ENCODE measurements at regions not wholly inside any gene's neighbourhood (a gene's known extent, or its start where the extent isn't known, plus 50 kb on each side); places are given as distances from the start of the nearest gene placed in this dataset.

- TF ChIP-seq, protein P1, sequence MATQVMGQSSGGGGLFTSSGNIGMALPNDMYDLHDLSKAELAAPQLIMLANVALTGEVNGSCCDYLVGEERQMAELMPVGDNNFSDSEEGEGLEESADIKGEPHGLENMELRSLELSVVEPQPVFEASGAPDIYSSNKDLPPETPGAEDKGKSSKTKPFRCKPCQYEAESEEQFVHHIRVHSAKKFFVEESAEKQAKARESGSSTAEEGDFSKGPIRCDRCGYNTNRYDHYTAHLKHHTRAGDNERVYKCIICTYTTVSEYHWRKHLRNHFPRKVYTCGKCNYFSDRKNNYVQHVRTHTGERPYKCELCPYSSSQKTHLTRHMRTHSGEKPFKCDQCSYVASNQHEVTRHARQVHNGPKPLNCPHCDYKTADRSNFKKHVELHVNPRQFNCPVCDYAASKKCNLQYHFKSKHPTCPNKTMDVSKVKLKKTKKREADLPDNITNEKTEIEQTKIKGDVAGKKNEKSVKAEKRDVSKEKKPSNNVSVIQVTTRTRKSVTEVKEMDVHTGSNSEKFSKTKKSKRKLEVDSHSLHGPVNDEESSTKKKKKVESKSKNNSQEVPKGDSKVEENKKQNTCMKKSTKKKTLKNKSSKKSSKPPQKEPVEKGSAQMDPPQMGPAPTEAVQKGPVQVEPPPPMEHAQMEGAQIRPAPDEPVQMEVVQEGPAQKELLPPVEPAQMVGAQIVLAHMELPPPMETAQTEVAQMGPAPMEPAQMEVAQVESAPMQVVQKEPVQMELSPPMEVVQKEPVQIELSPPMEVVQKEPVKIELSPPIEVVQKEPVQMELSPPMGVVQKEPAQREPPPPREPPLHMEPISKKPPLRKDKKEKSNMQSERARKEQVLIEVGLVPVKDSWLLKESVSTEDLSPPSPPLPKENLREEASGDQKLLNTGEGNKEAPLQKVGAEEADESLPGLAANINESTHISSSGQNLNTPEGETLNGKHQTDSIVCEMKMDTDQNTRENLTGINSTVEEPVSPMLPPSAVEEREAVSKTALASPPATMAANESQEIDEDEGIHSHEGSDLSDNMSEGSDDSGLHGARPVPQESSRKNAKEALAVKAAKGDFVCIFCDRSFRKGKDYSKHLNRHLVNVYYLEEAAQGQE (IDR thresholded peaks at IDR 0.05; ENCODE audit: borderline replicate concordance): no peak
- TF ChIP-seq MXI1 (conservative IDR thresholded peaks at IDR 0.05; ENCODE audit: poor library complexity, severe bottlenecking): no peak
- no peak for TF ChIP-seq RAD21 (conservative IDR thresholded peaks at IDR 0.05)
- TF ChIP-seq SMC3 (conservative IDR thresholded peaks at IDR 0.05; ENCODE audit: poor library complexity): no peak
- no peak for TF ChIP-seq EZH2 (IDR thresholded peaks at IDR 0.05; ENCODE audit: borderline replicate concordance, insufficient read depth, low read length, poor library complexity, severe bottlenecking)
- no peak for TF ChIP-seq EP300 (conservative IDR thresholded peaks at IDR 0.05; ENCODE audit: poor library complexity, severe bottlenecking)
- TF ChIP-seq TAF1 (IDR thresholded peaks at IDR 0.05; ENCODE audit: low read depth): no peak
- no peak for TF ChIP-seq POLR2AphosphoS5 (IDR thresholded peaks at IDR 0.05)
- H2AFZ ChIP-seq (ENCODE audit: low read depth, low read length): no peak overlapping the region
- no peaks in the 10 kb centered on the region for H3K79me2 ChIP-seq (replicated peaks; ENCODE audit: insufficient read depth, low read length)
- H3K9me2 ChIP-seq (ENCODE audit: insufficient read depth, low read length): no peaks in the 10 kb centered on the region
- no peaks in the 10 kb centered on the region for H3K27me3 ChIP-seq (ENCODE audit: insufficient read depth, low read depth, low read length)
- no peaks in the 10 kb centered on the region for H4K20me1 ChIP-seq (ENCODE audit: insufficient read depth)
- H3F3A ChIP-seq (ENCODE audit: insufficient read depth, low read length, poor library complexity, severe bottlenecking): no peaks in the 10 kb centered on the region
- H3K9me3 ChIP-seq (ENCODE audit: low read length): no peaks in the 10 kb centered on the region
- no peak overlapping the region for H3K4me3 ChIP-seq (ENCODE audit: low read length)
- H3K36me3 ChIP-seq (ENCODE audit: insufficient read depth, low read length): no peaks in the 10 kb centered on the region
- H3K4me2 ChIP-seq (ENCODE audit: low read length): no peak overlapping the region
- H3K9ac ChIP-seq (ENCODE audit: low read length): no peak overlapping the region
- no peak overlapping the region for H3K27ac ChIP-seq (ENCODE audit: low read length)
Measured at GRCh38 chr5:89401659-89402058, 518.7 kb upstream of the MEF2C start.

GRCh38 chr5:89401012-89401411 lies 518.0 kb upstream of the MEF2C start:
- Histone ChIP-seq H3K36me3 (ENCODE audit: insufficient read depth, low read length) (no peaks in the 10 kb centered on the region), H3K4me2 (ENCODE audit: low read length) (no peak overlapping the region), H2AFZ (ENCODE audit: low read depth, low read length) (no peak overlapping the region), H3K9me2 (ENCODE audit: insufficient read depth, low read length) (no peaks in the 10 kb centered on the region), H3K27ac (ENCODE audit: low read length) (no peak overlapping the region), H3K4me3 (ENCODE audit: low read length) (no peak overlapping the region), H3K79me2 (replicated peaks; ENCODE audit: insufficient read depth, low read length) (no peaks in the 10 kb centered on the region), H3K9me3 (ENCODE audit: low read length) (no peaks in the 10 kb centered on the region), H3K27me3 (ENCODE audit: insufficient read depth, low read depth, low read length) (no peaks in the 10 kb centered on the region), H3F3A (ENCODE audit: insufficient read depth, low read length, poor library complexity, severe bottlenecking) (no peaks in the 10 kb centered on the region), H4K20me1 (ENCODE audit: insufficient read depth) (no peaks in the 10 kb centered on the region), H3K9ac (ENCODE audit: low read length) (no peak overlapping the region)
- TF ChIP-seq RAD21 (conservative IDR thresholded peaks at IDR 0.05) (no peak), CTCF (IDR thresholded peaks at IDR 0.05; ENCODE audit: poor library complexity, severe bottlenecking) (no peak), SMC3 (conservative IDR thresholded peaks at IDR 0.05; ENCODE audit: poor library complexity) (no peak), MXI1 (conservative IDR thresholded peaks at IDR 0.05; ENCODE audit: poor library complexity, severe bottlenecking) (no peak), EZH2 (IDR thresholded peaks at IDR 0.05; ENCODE audit: borderline replicate concordance, insufficient read depth, low read length, poor library complexity, severe bottlenecking) (no peak), TAF1 (IDR thresholded peaks at IDR 0.05; ENCODE audit: low read depth) (no peak), EP300 (conservative IDR thresholded peaks at IDR 0.05; ENCODE audit: poor library complexity, severe bottlenecking) (no peak), POLR2AphosphoS5 (IDR thresholded peaks at IDR 0.05) (no peak)
- TF ChIP-seq, protein P1 (IDR thresholded peaks at IDR 0.05; ENCODE audit: borderline replicate concordance): no peak

Data from neural cell (in vitro differentiated cells).